GM06990 (cell line): ENCODE measurements at regions not wholly inside any gene's neighbourhood (a gene's known extent, or its start where the extent isn't known, plus 50 kb on each side); places are given as distances from the start of the nearest gene placed in this dataset.

ENCODE experiments used
- DNase-seq: peaks from one replicate; pipeline ENCODE4 v3.0.0-alpha.2; 2011; ENCODE audit not compliant: insufficient read length; ENCODE audit errors: extremely low read depth
- H3K27me3 ChIP-seq: replicated peaks from 2 replicates; pipeline ENCODE4 v1.6.0; 2011; ENCODE audit warnings: low read length; ENCODE audit not compliant: control insufficient read depth, insufficient read depth
- H3K36me3 ChIP-seq: 2 replicates; pipeline ENCODE4 v1.5.1; 2011; ENCODE audit warnings: low read length; ENCODE audit not compliant: control insufficient read depth, insufficient read depth
- H3K4me3 ChIP-seq: replicated peaks from 2 replicates; pipeline ENCODE4 v1.5.1; 2011; ENCODE audit warnings: low read depth, mild to moderate bottlenecking, control low read depth, low read length
- CTCF ChIP-seq: IDR thresholded peaks from 2 replicates; pipeline ENCODE4 v1.5.1; 2011; ENCODE audit warnings: low read length, control low read depth, mild to moderate bottlenecking, inconsistent platforms; ENCODE audit not compliant: insufficient read depth, poor library complexity, severe bottlenecking

GRCh38 chr4:38605753-38606586 lies 58.0 kb upstream of the KLF3 start:
- H3K27me3 ChIP-seq: no peaks in the 10 kb centered on the region
- H3K4me3 ChIP-seq: no peak overlapping the region
- no peak for DNase-seq
- H3K36me3 ChIP-seq: no peaks in the 10 kb centered on the region
- TF ChIP-seq CTCF: no peak

DNA sequence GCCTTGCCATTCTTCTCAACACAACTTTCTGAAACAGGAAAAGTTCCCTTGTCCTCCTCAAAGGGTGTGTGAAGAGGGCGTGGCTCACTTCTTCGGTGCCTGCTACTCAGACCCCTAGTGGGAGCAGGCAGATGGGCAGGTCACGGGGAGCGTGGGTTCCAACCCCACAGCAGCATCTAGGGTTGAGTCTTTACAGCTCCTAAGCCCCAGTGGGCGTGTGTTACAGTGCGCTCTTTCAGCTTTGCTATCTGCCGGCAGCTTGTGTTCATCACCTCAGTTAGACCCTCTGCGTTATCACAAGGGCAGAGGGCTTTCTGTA lies 57.5 kb upstream of the KLF3 start:
- TF ChIP-seq CTCF: no peak
- Histone ChIP-seq H3K4me3 (no peak overlapping the region), H3K27me3 (no peaks in the 10 kb centered on the region), H3K36me3 (no peaks in the 10 kb centered on the region)
- no peak for DNase-seq

DNA sequence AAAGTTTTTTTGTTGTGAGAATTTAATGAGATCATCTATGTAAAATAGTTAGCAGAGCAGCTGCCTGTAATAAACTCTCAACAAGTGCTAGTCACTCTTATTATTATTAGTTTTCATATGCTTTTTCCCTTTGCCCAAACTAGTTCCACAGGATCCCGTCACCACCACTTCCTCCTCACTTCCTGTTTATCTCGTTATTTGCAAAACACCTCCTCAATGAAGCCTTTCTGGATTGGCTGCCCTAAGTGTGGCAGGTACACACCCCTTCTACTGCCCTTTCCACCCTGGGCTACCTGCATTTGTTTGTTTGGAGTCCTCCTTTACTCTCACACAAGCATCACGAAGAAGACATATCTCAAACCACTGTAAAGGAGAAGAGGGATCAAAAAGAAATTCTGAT lies 54.4 kb upstream of the KLF3 start:
- no peak for DNase-seq
- TF ChIP-seq CTCF: no peak
- no peak overlapping the region for H3K4me3 ChIP-seq
- no peaks in the 10 kb centered on the region for H3K36me3 ChIP-seq
- no peaks in the 10 kb centered on the region for H3K27me3 ChIP-seq

DNA sequence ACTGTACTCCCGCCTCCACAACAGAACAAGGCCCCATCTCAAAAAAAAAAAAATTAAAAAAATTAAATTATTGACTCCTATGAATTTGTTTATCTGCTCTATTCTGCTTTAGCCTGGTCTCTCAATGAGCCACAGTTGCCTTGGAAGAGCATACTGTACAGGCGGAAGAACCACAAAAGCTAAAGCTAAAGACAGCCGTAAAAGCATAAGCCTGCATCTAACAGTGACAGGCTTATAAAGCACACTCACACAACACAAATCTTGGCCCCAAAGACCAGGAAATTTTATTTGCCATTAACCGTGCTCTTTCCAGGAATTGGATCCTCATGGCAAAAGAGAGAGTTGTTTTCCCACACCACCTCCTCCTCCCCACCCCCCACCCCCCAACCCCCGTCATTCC lies 53.5 kb upstream of the KLF3 start:
- DNase-seq: no peak
- no peaks in the 10 kb centered on the region for H3K36me3 ChIP-seq
- H3K27me3 ChIP-seq: no peaks in the 10 kb centered on the region
- no peak for TF ChIP-seq CTCF
- no peak overlapping the region for H3K4me3 ChIP-seq

DNA sequence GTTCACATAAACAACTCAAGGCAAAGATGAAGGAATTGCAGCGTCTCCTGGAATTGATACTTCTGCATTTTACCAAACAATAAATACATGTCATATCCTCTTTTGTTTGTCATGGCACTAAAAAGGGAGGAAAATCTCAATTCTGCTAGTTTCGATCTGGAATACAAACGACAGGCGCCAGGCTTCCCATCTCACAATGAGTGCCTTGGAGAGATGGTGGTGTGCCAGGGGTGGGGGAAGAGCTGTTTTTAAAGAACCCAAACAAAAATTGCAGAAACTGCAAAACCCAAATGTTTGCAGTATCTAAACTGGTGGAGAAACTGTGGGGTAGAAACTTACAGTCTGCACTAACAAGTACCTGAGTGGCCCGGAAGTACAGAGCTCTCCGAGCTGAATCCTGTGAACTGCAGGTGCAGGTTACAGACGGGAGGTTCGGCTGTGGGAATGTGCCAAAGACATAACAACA lies 53.0 kb upstream of the KLF3 start:
- no peak overlapping the region for H3K4me3 ChIP-seq
- DNase-seq: no peak
- H3K27me3 ChIP-seq: no peaks in the 10 kb centered on the region
- no peaks in the 10 kb centered on the region for H3K36me3 ChIP-seq
- no peak for TF ChIP-seq CTCF
